Thyroid gland (tissue), 4 donors: ENCODE measurements at regions not wholly inside any gene's neighbourhood (a gene's known extent, or its start where the extent isn't known, plus 50 kb on each side); places are given as distances from the start of the nearest gene placed in this dataset.
"Not testable (repeated sequence)": the region's sequence is repeated elsewhere in the genome, so short reads cannot be mapped to it uniquely, and the experiment has no call there.

ENCODE experiments used
- POLR2A ChIP-seq, 2 donors: fragments of 450-650 bp; IDR thresholded peaks; one replicate each; pipeline ENCODE4 v1.6.1; 2017; ENCODE audit warnings: antibody characterized with exemption in 2 of 2, mild to moderate bottlenecking in 2 of 2, moderate library complexity in 1 of 2
- TF ChIP-seq, protein P1 (sequence below), 6 experiments: fragments of 200-600 bp in 3 of 6; fragments of 450-650 bp in 3 of 6; sonication (generic) in 3 of 6; IDR thresholded peaks; one replicate each; pipeline ENCODE4 v1.5.1; 2016 to 2019; ENCODE audit warnings: antibody characterized with exemption in 6 of 6, mild to moderate bottlenecking in 2 of 6, inconsistent platforms in 1 of 6, moderate library complexity in 1 of 6

DNA sequence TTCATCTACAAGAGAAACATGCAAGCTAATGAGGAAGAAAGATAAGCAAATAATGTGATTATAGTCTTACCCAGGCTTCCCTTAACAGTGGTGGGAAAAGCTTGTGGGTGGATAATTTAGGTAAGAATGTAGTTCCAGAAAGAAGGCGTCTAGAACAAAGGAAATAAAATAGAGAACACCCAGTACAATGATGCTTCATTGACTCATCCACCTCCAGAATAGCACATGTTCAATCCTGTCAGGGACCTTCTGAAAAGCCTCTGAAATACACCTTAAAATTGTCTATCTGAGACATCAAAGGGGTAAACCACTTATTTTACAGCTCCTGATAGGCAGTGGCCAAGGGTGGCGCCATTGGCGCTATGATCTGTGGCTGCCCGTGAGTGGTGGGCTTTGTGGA is 1379.2 kb downstream of the NLGN4Y start:
- TF ChIP-seq, protein P1, sequence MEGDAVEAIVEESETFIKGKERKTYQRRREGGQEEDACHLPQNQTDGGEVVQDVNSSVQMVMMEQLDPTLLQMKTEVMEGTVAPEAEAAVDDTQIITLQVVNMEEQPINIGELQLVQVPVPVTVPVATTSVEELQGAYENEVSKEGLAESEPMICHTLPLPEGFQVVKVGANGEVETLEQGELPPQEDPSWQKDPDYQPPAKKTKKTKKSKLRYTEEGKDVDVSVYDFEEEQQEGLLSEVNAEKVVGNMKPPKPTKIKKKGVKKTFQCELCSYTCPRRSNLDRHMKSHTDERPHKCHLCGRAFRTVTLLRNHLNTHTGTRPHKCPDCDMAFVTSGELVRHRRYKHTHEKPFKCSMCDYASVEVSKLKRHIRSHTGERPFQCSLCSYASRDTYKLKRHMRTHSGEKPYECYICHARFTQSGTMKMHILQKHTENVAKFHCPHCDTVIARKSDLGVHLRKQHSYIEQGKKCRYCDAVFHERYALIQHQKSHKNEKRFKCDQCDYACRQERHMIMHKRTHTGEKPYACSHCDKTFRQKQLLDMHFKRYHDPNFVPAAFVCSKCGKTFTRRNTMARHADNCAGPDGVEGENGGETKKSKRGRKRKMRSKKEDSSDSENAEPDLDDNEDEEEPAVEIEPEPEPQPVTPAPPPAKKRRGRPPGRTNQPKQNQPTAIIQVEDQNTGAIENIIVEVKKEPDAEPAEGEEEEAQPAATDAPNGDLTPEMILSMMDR (IDR thresholded peaks at IDR 0.05) = not testable (repeated sequence)
- not testable (repeated sequence) for TF ChIP-seq POLR2A (IDR thresholded peaks at IDR 0.05)
